ENCODE measurements at regions not wholly inside any gene's neighbourhood (a gene's known extent, or its start where the extent isn't known, plus 50 kb on each side); places are given as distances from the start of the nearest gene placed in this dataset.

DNA sequence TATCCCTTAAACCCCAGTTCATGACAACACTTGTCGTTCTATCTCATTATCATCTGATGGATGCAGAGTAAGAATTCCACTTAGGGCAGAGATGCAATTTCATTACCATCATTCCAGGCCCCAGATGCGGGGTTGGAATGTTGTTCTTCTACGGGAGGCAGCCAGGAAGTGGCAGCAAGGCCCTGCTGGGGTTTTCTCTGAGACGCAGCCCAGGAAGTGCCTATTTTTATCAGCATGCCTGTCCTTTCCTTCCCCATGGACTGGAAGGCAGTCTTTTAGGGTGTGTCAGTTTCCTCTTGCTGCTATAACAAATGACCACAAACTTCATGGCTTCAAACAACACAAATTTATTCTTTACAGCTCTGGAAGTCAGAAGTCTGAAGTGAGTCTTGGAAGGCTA is 246.6 kb upstream of the DYNLRB2 start:
- no peak for DNase-seq (ENCODE audit: low read depth)
- no peak for TF ChIP-seq CTCF (IDR thresholded peaks at IDR 0.05; ENCODE audit: insufficient read depth, low read depth, low read length, missing control alignments)
- no peak overlapping the region for H3K4me3 ChIP-seq (ENCODE audit: low read depth, low read length)

- no peak overlapping the region for H3K4me3 ChIP-seq (ENCODE audit: low read depth, low read length)
- no peak for TF ChIP-seq CTCF (IDR thresholded peaks at IDR 0.05; ENCODE audit: insufficient read depth, low read depth, low read length, missing control alignments)
- no peak for DNase-seq (ENCODE audit: low read depth)
Measured at GRCh38 chr16:80288616-80289015, 252.2 kb upstream of the DYNLRB2 start.

GRCh38 chr16:80287674-80288073 is 253.1 kb upstream of the DYNLRB2 start:
- no peak for DNase-seq (ENCODE audit: low read depth)
- TF ChIP-seq CTCF (IDR thresholded peaks at IDR 0.05; ENCODE audit: insufficient read depth, low read depth, low read length, missing control alignments): no peak
- no peak overlapping the region for H3K4me3 ChIP-seq (ENCODE audit: low read depth, low read length)

GRCh38 chr16:80285104-80285503 is 255.7 kb upstream of the DYNLRB2 start:
- H3K4me3 ChIP-seq (ENCODE audit: low read depth, low read length): no peak overlapping the region
- DNase-seq (ENCODE audit: low read depth): no peak
- TF ChIP-seq CTCF (IDR thresholded peaks at IDR 0.05; ENCODE audit: insufficient read depth, low read depth, low read length, missing control alignments): no peak

GRCh38 chr16:80283466-80284392 is 257.1 kb upstream of the DYNLRB2 start:
- TF ChIP-seq CTCF (IDR thresholded peaks at IDR 0.05; ENCODE audit: insufficient read depth, low read depth, low read length, missing control alignments): no peak
- no peak for DNase-seq (ENCODE audit: low read depth)
- H3K4me3 ChIP-seq (ENCODE audit: low read depth, low read length): no peak overlapping the region

GRCh38 chr16:80280557-80280956 is 260.2 kb upstream of the DYNLRB2 start:
- no peak for TF ChIP-seq CTCF (IDR thresholded peaks at IDR 0.05; ENCODE audit: insufficient read depth, low read depth, low read length, missing control alignments)
- H3K4me3 ChIP-seq (ENCODE audit: low read depth, low read length): no peak overlapping the region
- DNase-seq (ENCODE audit: low read depth): no peak

GRCh38 chr16:80279656-80280055 is 261.1 kb upstream of the DYNLRB2 start:
- DNase-seq (ENCODE audit: low read depth): no peak
- no peak overlapping the region for H3K4me3 ChIP-seq (ENCODE audit: low read depth, low read length)
- no peak for TF ChIP-seq CTCF (IDR thresholded peaks at IDR 0.05; ENCODE audit: insufficient read depth, low read depth, low read length, missing control alignments)

Data from GM12865 (cell line).